GM12878 (cell line): ENCODE measurements at regions not wholly inside any gene's neighbourhood (a gene's known extent, or its start where the extent isn't known, plus 50 kb on each side); places are given as distances from the start of the nearest gene placed in this dataset.

ENCODE experiments used
- ATAC-seq: fragments of 200-7000 bp; cut with Tn5 transposase; 3 replicates; pipeline ENCODE4 v1.9.1; 2020; ENCODE audit warnings: mild to moderate bottlenecking, moderate library complexity
- BruUV-seq: library from RNA; stranded (reverse); fragments of 400-500 nt; replicated peaks from 2 replicates; lab custom pipeline; 2021; lab: Mats Ljungman, UMichigan
- CTCF ChIA-PET: fragments of 300-600 bp; sonication (Branson Sonifier 250); formaldehyde crosslinking; extraction: SDS; loops from one replicate; lab custom pipeline; 2021; ENCODE audit warnings: inconsistent platforms; lab: Yijun Ruan, JAX
- POLR2A ChIA-PET: fragments of 350-600 bp; formaldehyde crosslinking; extraction: SDS; loops from one replicate; lab custom pipeline; 2021; ENCODE audit warnings: inconsistent platforms; lab: Charles Lee
- RAD21 ChIA-PET: fragments of 300-600 bp; sonication (Branson Sonifier 250); formaldehyde crosslinking; loops from one replicate; lab custom pipeline; 2023; ENCODE audit warnings: antibody characterized with exemption; ENCODE audit not compliant: unreplicated experiment; lab: Charles Lee
- SMC1A ChIA-PET: fragments of 300-600 bp; sonication (Branson Sonifier 250); formaldehyde crosslinking; loops from one replicate; lab custom pipeline; 2023; ENCODE audit not compliant: unreplicated experiment, uncharacterized antibody; lab: Charles Lee
- DNase-seq: peaks from one replicate; pipeline ENCODE4 v3.0.0-alpha.2; 2011; ENCODE audit warnings: low read depth, low spot score
- FAIRE-seq: peaks from 3 replicates; lab custom pipeline; 2011; peaks lifted over from hg19 to GRCh38; lab: Jason Lieb, UNC
- H2AFZ ChIP-seq: 2 replicates; pipeline ENCODE4 v1.6.0; 2011; ENCODE audit warnings: low read depth, low read length, control low read depth; ENCODE audit not compliant: control insufficient read depth
- H3K27ac ChIP-seq: 2 replicates; pipeline ENCODE4 v1.5.1; 2011; ENCODE audit warnings: control low read depth; ENCODE audit not compliant: control insufficient read depth, insufficient read depth
- H3K27me3 ChIP-seq, 2 experiments: replicated peaks in 1 of 2; 2 replicates each; pipeline versions ENCODE4 v1.6.0 to v1.6.1; 2011; ENCODE audit warnings: low read length in 1 of 2; ENCODE audit not compliant: control insufficient read depth in 2 of 2, insufficient read depth in 2 of 2
- H3K36me3 ChIP-seq, 2 experiments: 2 replicates each; pipeline ENCODE4 v1.5.1; 2011; ENCODE audit warnings: low read length in 1 of 2; ENCODE audit not compliant: control insufficient read depth in 2 of 2, insufficient read depth in 2 of 2
- H3K4me1 ChIP-seq: 2 replicates; pipeline ENCODE4 v1.6.1; 2011; ENCODE audit warnings: mild to moderate bottlenecking, low read length, moderate library complexity, mixed read lengths; ENCODE audit not compliant: control insufficient read depth, insufficient read depth
- H3K4me2 ChIP-seq: 2 replicates; pipeline ENCODE4 v1.6.0; 2011; ENCODE audit warnings: control low read depth; ENCODE audit not compliant: control insufficient read depth, insufficient read depth
- H3K4me3 ChIP-seq: fragments of 200-600 bp; sonication (generic); 2 replicates; pipeline ENCODE4 v1.5.1; 2016
- H3K79me2 ChIP-seq: 2 replicates; pipeline ENCODE4 v1.6.0; 2011; ENCODE audit warnings: low read length; ENCODE audit not compliant: control insufficient read depth, insufficient read depth
- H3K9ac ChIP-seq: 2 replicates; pipeline ENCODE4 v1.8.0; 2011; ENCODE audit warnings: low read length, control low read depth, mixed read lengths; ENCODE audit not compliant: control insufficient read depth, insufficient read depth
- H3K9me3 ChIP-seq: replicated peaks from 3 replicates; pipeline ENCODE4 v1.5.1; 2011; ENCODE audit warnings: mild to moderate bottlenecking, low read length; ENCODE audit not compliant: control insufficient read depth, insufficient read depth
- H4K20me1 ChIP-seq: 2 replicates; pipeline ENCODE4 v1.6.0; 2011; ENCODE audit not compliant: control insufficient read depth, insufficient read depth
- DPF2 ChIP-seq: fragments of 450-650 bp; IDR thresholded peaks from 2 replicates; pipeline ENCODE4 v1.6.1; 2017; ENCODE audit warnings: mild to moderate bottlenecking
- KLF5 ChIP-seq: fragments of 450-650 bp; IDR thresholded peaks from 2 replicates; pipeline ENCODE4 v1.6.1; 2014; ENCODE audit warnings: mild to moderate bottlenecking; ENCODE audit not compliant: partially characterized antibody
- POLR2A ChIP-seq: IDR thresholded peaks from 2 replicates; pipeline ENCODE4 v1.6.1; 2011; ENCODE audit warnings: low read depth, mild to moderate bottlenecking, low read length
- RBBP5 ChIP-seq: fragments of 200-600 bp; sonication (generic); conservative IDR thresholded peaks from 2 replicates; pipeline ENCODE4 v1.6.1; 2016
- STAT1 ChIP-seq: fragments of 450-650 bp; conservative IDR thresholded peaks from 2 replicates; pipeline ENCODE4 v1.6.1; 2014; ENCODE audit warnings: antibody characterized with exemption, mild to moderate bottlenecking
- in situ Hi-C: fragments of 300-500 bp; cut with MboI; formaldehyde crosslinking; loops from 9 replicates; pipeline ENCODE4 v1.14.3; 2018; ENCODE audit warnings: mixed read lengths
- intact Hi-C: fragments of 100-400 bp; cut with micrococcal nuclease; formaldehyde crosslinking; loops from one replicate; pipeline ENCODE4 v1.14.2; 2022; ENCODE audit not compliant: unreplicated experiment
- TF ChIP-seq, protein P1 (sequence below): fragments of 450-650 bp; IDR thresholded peaks from 2 replicates; pipeline ENCODE4 v1.6.1; 2017; ENCODE audit warnings: low read depth, mild to moderate bottlenecking, moderate library complexity
- TF ChIP-seq, protein P2 (sequence below): IDR thresholded peaks from 2 replicates; pipeline ENCODE4 v1.6.1; 2012; ENCODE audit warnings: mild to moderate bottlenecking, low read depth, low read length
- TF ChIP-seq, protein P3 (sequence below): fragments of 450-650 bp; IDR thresholded peaks from 2 replicates; pipeline ENCODE4 v1.6.1; 2017; ENCODE audit warnings: mild to moderate bottlenecking
- TF ChIP-seq, protein P4 (sequence below): fragments of 450-650 bp; formaldehyde crosslinking; IDR thresholded peaks from 2 replicates; pipeline ENCODE4 v1.5.0; 2022; ENCODE audit warnings: mild to moderate bottlenecking, missing genetic modification characterization
- TF ChIP-seq, protein P5 (sequence below): IDR thresholded peaks from 2 replicates; pipeline ENCODE4 v1.6.1; 2012; ENCODE audit warnings: low read depth, low read length, improper control_type of control experiment

DNA sequence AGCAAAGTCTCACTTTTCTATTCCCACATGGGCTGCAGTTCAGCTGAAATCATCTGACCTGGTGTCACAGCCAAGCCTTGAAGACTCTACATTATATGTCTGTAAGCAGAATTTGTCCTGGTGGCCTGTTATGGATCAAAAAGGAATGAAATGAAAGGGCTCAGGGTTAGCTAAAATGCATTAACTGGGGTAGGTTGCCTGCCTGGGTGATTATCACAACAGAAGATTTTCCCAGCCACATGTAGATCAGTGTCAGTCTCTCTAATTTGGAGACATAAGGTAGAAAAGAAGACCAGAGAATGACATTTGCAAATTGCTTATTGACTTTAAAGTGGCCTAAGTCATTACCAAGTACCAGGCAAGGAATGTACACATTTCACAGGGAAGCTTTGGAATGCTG is 289.0 kb downstream of the CAAP1 start:
- in situ Hi-C loops: loop anchor here (10.0 kb wide), 1 partner anchor 639 kb away; no protein-coding TSS in a partner anchor
- Histone ChIP-seq H3K9ac (no peak overlapping the region), H3K27ac (no peak overlapping the region), H3K79me2 (no peaks in the 10 kb centered on the region), H3K27me3 (no peaks in the 10 kb centered on the region), H3K4me1 (no peaks in the 10 kb centered on the region), H4K20me1 (no peaks in the 10 kb centered on the region), H3K4me2 (no peak overlapping the region), H2AFZ (no peak overlapping the region), H3K4me3 (no peak overlapping the region), H3K36me3 (no peaks in the 10 kb centered on the region), H3K9me3 (no peaks in the 10 kb centered on the region)
- BruUV-seq: no TSS peak
- ChIA-PET RAD21 (no interaction called here), CTCF (interaction anchor here (1.0 kb wide), 1 partner anchor 9 kb away, joined by 3 read pairs; no protein-coding TSS in a partner anchor), POLR2A (no interaction called here), SMC1A (interaction anchor here (0.5 kb wide), 1 partner anchor 9 kb away, joined by 3 read pairs; no protein-coding TSS in a partner anchor)
- no peak for FAIRE-seq
- intact Hi-C loops: no loop called here
- ATAC-seq: no peak
- no peak for DNase-seq
- TF ChIP-seq, protein P1, sequence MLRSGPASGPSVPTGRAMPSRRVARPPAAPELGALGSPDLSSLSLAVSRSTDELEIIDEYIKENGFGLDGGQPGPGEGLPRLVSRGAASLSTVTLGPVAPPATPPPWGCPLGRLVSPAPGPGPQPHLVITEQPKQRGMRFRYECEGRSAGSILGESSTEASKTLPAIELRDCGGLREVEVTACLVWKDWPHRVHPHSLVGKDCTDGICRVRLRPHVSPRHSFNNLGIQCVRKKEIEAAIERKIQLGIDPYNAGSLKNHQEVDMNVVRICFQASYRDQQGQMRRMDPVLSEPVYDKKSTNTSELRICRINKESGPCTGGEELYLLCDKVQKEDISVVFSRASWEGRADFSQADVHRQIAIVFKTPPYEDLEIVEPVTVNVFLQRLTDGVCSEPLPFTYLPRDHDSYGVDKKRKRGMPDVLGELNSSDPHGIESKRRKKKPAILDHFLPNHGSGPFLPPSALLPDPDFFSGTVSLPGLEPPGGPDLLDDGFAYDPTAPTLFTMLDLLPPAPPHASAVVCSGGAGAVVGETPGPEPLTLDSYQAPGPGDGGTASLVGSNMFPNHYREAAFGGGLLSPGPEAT: no peak
- TF ChIP-seq RBBP5 (no peak), DPF2 (no peak), KLF5 (no peak), POLR2A (no peak), STAT1 (no peak)
- TF ChIP-seq, protein P2, sequence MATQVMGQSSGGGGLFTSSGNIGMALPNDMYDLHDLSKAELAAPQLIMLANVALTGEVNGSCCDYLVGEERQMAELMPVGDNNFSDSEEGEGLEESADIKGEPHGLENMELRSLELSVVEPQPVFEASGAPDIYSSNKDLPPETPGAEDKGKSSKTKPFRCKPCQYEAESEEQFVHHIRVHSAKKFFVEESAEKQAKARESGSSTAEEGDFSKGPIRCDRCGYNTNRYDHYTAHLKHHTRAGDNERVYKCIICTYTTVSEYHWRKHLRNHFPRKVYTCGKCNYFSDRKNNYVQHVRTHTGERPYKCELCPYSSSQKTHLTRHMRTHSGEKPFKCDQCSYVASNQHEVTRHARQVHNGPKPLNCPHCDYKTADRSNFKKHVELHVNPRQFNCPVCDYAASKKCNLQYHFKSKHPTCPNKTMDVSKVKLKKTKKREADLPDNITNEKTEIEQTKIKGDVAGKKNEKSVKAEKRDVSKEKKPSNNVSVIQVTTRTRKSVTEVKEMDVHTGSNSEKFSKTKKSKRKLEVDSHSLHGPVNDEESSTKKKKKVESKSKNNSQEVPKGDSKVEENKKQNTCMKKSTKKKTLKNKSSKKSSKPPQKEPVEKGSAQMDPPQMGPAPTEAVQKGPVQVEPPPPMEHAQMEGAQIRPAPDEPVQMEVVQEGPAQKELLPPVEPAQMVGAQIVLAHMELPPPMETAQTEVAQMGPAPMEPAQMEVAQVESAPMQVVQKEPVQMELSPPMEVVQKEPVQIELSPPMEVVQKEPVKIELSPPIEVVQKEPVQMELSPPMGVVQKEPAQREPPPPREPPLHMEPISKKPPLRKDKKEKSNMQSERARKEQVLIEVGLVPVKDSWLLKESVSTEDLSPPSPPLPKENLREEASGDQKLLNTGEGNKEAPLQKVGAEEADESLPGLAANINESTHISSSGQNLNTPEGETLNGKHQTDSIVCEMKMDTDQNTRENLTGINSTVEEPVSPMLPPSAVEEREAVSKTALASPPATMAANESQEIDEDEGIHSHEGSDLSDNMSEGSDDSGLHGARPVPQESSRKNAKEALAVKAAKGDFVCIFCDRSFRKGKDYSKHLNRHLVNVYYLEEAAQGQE: no peak
- TF ChIP-seq, protein P3, sequence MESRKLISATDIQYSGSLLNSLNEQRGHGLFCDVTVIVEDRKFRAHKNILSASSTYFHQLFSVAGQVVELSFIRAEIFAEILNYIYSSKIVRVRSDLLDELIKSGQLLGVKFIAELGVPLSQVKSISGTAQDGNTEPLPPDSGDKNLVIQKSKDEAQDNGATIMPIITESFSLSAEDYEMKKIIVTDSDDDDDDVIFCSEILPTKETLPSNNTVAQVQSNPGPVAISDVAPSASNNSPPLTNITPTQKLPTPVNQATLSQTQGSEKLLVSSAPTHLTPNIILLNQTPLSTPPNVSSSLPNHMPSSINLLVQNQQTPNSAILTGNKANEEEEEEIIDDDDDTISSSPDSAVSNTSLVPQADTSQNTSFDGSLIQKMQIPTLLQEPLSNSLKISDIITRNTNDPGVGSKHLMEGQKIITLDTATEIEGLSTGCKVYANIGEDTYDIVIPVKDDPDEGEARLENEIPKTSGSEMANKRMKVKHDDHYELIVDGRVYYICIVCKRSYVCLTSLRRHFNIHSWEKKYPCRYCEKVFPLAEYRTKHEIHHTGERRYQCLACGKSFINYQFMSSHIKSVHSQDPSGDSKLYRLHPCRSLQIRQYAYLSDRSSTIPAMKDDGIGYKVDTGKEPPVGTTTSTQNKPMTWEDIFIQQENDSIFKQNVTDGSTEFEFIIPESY: no peak
- TF ChIP-seq, protein P4, sequence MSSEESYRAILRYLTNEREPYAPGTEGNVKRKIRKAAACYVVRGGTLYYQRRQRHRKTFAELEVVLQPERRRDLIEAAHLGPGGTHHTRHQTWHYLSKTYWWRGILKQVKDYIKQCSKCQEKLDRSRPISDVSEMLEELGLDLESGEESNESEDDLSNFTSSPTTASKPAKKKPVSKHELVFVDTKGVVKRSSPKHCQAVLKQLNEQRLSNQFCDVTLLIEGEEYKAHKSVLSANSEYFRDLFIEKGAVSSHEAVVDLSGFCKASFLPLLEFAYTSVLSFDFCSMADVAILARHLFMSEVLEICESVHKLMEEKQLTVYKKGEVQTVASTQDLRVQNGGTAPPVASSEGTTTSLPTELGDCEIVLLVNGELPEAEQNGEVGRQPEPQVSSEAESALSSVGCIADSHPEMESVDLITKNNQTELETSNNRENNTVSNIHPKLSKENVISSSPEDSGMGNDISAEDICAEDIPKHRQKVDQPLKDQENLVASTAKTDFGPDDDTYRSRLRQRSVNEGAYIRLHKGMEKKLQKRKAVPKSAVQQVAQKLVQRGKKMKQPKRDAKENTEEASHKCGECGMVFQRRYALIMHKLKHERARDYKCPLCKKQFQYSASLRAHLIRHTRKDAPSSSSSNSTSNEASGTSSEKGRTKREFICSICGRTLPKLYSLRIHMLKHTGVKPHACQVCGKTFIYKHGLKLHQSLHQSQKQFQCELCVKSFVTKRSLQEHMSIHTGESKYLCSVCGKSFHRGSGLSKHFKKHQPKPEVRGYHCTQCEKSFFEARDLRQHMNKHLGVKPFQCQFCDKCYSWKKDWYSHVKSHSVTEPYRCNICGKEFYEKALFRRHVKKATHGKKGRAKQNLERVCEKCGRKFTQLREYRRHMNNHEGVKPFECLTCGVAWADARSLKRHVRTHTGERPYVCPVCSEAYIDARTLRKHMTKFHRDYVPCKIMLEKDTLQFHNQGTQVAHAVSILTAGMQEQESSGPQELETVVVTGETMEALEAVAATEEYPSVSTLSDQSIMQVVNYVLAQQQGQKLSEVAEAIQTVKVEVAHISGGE: no peak
- TF ChIP-seq, protein P5, sequence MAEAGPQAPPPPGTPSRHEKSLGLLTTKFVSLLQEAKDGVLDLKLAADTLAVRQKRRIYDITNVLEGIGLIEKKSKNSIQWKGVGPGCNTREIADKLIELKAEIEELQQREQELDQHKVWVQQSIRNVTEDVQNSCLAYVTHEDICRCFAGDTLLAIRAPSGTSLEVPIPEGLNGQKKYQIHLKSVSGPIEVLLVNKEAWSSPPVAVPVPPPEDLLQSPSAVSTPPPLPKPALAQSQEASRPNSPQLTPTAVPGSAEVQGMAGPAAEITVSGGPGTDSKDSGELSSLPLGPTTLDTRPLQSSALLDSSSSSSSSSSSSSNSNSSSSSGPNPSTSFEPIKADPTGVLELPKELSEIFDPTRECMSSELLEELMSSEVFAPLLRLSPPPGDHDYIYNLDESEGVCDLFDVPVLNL: no peak
